IMR-90 (cell line): ENCODE measurements at regions not wholly inside any gene's neighbourhood (a gene's known extent, or its start where the extent isn't known, plus 50 kb on each side); places are given as distances from the start of the nearest gene placed in this dataset.

Source experiments
- ATAC-seq: fragments of 200-7000 bp; cut with Tn5 transposase; 2 replicates; pipeline ENCODE4 v1.9.1; 2020; ENCODE audit warnings: low read depth, mild to moderate bottlenecking, moderate library complexity
- BruUV-seq: library from RNA; stranded (reverse); fragments of 400-500 nt; replicated peaks from 2 replicates; lab custom pipeline; 2021; lab: Mats Ljungman, UMichigan
- CTCF ChIA-PET: fragments of 300-600 bp; formaldehyde crosslinking; extraction: SDS; loops from one replicate; lab custom pipeline; 2021; ENCODE audit warnings: antibody characterized with exemption; lab: Yijun Ruan, JAX
- POLR2A ChIA-PET: fragments of 300-600 bp; sonication (Branson Sonifier 250); formaldehyde crosslinking; loops from one replicate; lab custom pipeline; 2022; ENCODE audit warnings: antibody characterized with exemption; ENCODE audit not compliant: unreplicated experiment; lab: Charles Lee
- DNase-seq: peaks from one replicate; pipeline ENCODE4 v3.0.0; 2013
- H2AFZ ChIP-seq: replicated peaks from 2 replicates; pipeline ENCODE3; 2013; ENCODE audit warnings: low read length, mild to moderate bottlenecking; ENCODE audit not compliant: poor library complexity
- H2AK5ac ChIP-seq: 2 replicates; pipeline ENCODE4 v1.6.1; 2013; ENCODE audit warnings: low read depth, low read length, inconsistent platforms
- H2AK9ac ChIP-seq: replicated peaks from 2 replicates; pipeline ENCODE3; 2013; ENCODE audit warnings: mild to moderate bottlenecking, low read depth, low read length, moderate library complexity; ENCODE audit not compliant: poor library complexity
- H2BK120ac ChIP-seq: 2 replicates; pipeline ENCODE4 v1.6.1; 2013; ENCODE audit warnings: low read depth, low read length, inconsistent platforms
- H2BK15ac ChIP-seq: 3 replicates; pipeline ENCODE4 v1.6.1; 2013; ENCODE audit warnings: low read depth, low read length, inconsistent platforms
- H2BK20ac ChIP-seq: 2 replicates; pipeline ENCODE4 v1.6.1; 2013; ENCODE audit warnings: low read depth, mild to moderate bottlenecking, inconsistent platforms, low read length, moderate library complexity
- H2BK5ac ChIP-seq: 2 replicates; pipeline ENCODE4 v1.6.1; 2013; ENCODE audit warnings: mild to moderate bottlenecking, low read depth, low read length, inconsistent platforms; ENCODE audit not compliant: poor library complexity, severe bottlenecking
- H3K14ac ChIP-seq: replicated peaks from 2 replicates; pipeline ENCODE4 v1.6.1; 2013; ENCODE audit warnings: low read depth, low read length, inconsistent platforms
- H3K18ac ChIP-seq: 2 replicates; pipeline ENCODE4 v1.6.1; 2013; ENCODE audit warnings: low read depth, low read length, control low read depth
- H3K23ac ChIP-seq: 2 replicates; pipeline ENCODE4 v1.6.1; 2013; ENCODE audit warnings: low read depth, low read length, inconsistent platforms
- H3K27ac ChIP-seq: 2 replicates; pipeline ENCODE4 v1.5.1; 2013; ENCODE audit warnings: mild to moderate bottlenecking, control low read depth, low read length; ENCODE audit not compliant: insufficient read depth
- H3K27me3 ChIP-seq: 2 replicates; pipeline ENCODE4 v1.6.1; 2013; ENCODE audit warnings: low read length; ENCODE audit not compliant: control insufficient read depth, insufficient read depth
- H3K36me3 ChIP-seq: 2 replicates; pipeline ENCODE4 v1.6.1; 2013; ENCODE audit warnings: low read length, mixed read lengths; ENCODE audit not compliant: control insufficient read depth, insufficient read depth
- H3K4ac ChIP-seq: 2 replicates; pipeline ENCODE4 v1.6.1; 2013; ENCODE audit warnings: low read depth, low read length, inconsistent platforms
- H3K4me1 ChIP-seq: 2 replicates; pipeline ENCODE4 v1.6.1; 2013; ENCODE audit warnings: low read length, mixed read lengths; ENCODE audit not compliant: control insufficient read depth, insufficient read depth
- H3K4me2 ChIP-seq: 2 replicates; pipeline ENCODE4 v1.6.1; 2013; ENCODE audit warnings: low read depth, mild to moderate bottlenecking, control low read depth, low read length, moderate library complexity
- H3K4me3 ChIP-seq: 2 replicates; pipeline ENCODE4 v1.5.1; 2013; ENCODE audit warnings: low read depth, mild to moderate bottlenecking, control low read depth, low read length, moderate library complexity; ENCODE audit not compliant: insufficient read depth
- H3K56ac ChIP-seq: 2 replicates; pipeline ENCODE4 v1.6.1; 2013; ENCODE audit warnings: low read length, inconsistent platforms; ENCODE audit not compliant: insufficient read depth; ENCODE audit errors: extremely low read depth
- H3K79me1 ChIP-seq, 2 experiments: 2 replicates each; pipeline ENCODE4 v1.6.1; 2013; ENCODE audit warnings: low read length in 2 of 2, inconsistent platforms in 1 of 2, low read depth in 1 of 2
- H3K9ac ChIP-seq: 2 replicates; pipeline ENCODE4 v1.6.1; 2013; ENCODE audit warnings: low read depth, low read length, control low read depth
- H3K9me1 ChIP-seq: 2 replicates; pipeline ENCODE4 v1.6.1; 2013; ENCODE audit warnings: low read length, inconsistent platforms; ENCODE audit not compliant: insufficient read depth
- H3K9me3 ChIP-seq: 2 replicates; pipeline ENCODE4 v1.6.1; 2013; ENCODE audit warnings: low read length; ENCODE audit not compliant: control insufficient read depth, insufficient read depth
- H4K20me1 ChIP-seq: 2 replicates; pipeline ENCODE4 v1.6.1; 2013; ENCODE audit warnings: low read length, inconsistent platforms; ENCODE audit not compliant: insufficient read depth
- H4K5ac ChIP-seq: 2 replicates; pipeline ENCODE4 v1.6.1; 2013; ENCODE audit warnings: mild to moderate bottlenecking, low read depth, low read length, control low read depth
- H4K8ac ChIP-seq, 2 experiments: 2 replicates each; pipeline ENCODE4 v1.6.1; 2013; ENCODE audit warnings: low read depth in 2 of 2, low read length in 2 of 2, control low read depth in 1 of 2, inconsistent platforms in 1 of 2
- H4K91ac ChIP-seq: 2 replicates; pipeline ENCODE4 v1.6.1; 2013; ENCODE audit warnings: low read depth, low read length, inconsistent platforms; ENCODE audit not compliant: insufficient read depth
- CTCF ChIP-seq: conservative IDR thresholded peaks from 2 replicates; pipeline ENCODE4 v1.5.1; 2012; ENCODE audit warnings: mild to moderate bottlenecking, low read depth, low read length, improper control_type of control experiment
- WGBS, 2 experiments: methylation state at CpG; one replicate each; pipeline versions ENCODE4 v1.1.5 to v1.1.7; 2013; ENCODE audit warnings: missing lambda C conversion rate in 2 of 2; ENCODE audit not compliant: insufficient read length in 1 of 2; ENCODE audit errors: extremely low coverage in 2 of 2; 5-methylcytosine and 5-hydroxymethylcytosine counted together
- dilution Hi-C: fragments of 300-500 bp; cut with HindIII; formaldehyde crosslinking; loops from one replicate; pipeline ENCODE4 v1.14.3; 2018; ENCODE audit warnings: low sequenced_read_pairs; ENCODE audit not compliant: unreplicated experiment
- in situ Hi-C: fragments of 300-500 bp; cut with MboI; formaldehyde crosslinking; loops from 3 replicates; pipeline ENCODE4 v1.14.3; 2019; ENCODE audit warnings: low sequenced_read_pairs, inconsistent platforms, mixed read lengths
- intact Hi-C: fragments of 100-400 bp; cut with micrococcal nuclease; formaldehyde crosslinking; loops from 2 replicates; pipeline ENCODE4 v1.10.0; 2022

- no peak overlapping the region for H2BK5ac ChIP-seq
- DNase-seq: no peak
- no peak overlapping the region for H3K23ac ChIP-seq
- H3K27me3 ChIP-seq: no peaks in the 10 kb centered on the region
- H3K4me1 ChIP-seq: no peaks in the 10 kb centered on the region
- no peak overlapping the region for H3K4me2 ChIP-seq
- no peak overlapping the region for H2BK15ac ChIP-seq
- intact Hi-C loops (no loop called here), dilution Hi-C loops (no loop called here), in situ Hi-C loops (no loop called here)
- no peak overlapping the region for H2BK20ac ChIP-seq
- peaks cover 0 to 6% of the 10 kb centered on the region in 2 experiments; a peak in 1 of 4 replicates for H3K79me1 ChIP-seq
- WGBS, 2 experiments: no CpG with 5 or more reads among the region's 1 CpG
- no peaks in the 10 kb centered on the region for H3K9me3 ChIP-seq
- ChIA-PET POLR2A (no interaction called here), CTCF (no interaction called here)
- H3K14ac ChIP-seq: no peak overlapping the region
- no peak overlapping the region for H2BK120ac ChIP-seq
- H3K27ac ChIP-seq: no peak overlapping the region
- no peak overlapping the region for H2AK5ac ChIP-seq
- H3K4me3 ChIP-seq: no peak overlapping the region
- no peak overlapping the region for H4K5ac ChIP-seq
- H3K36me3 ChIP-seq: no peaks in the 10 kb centered on the region
- no peak overlapping the region for H3K18ac ChIP-seq
- no peak for ATAC-seq
- H2AFZ ChIP-seq: no peak overlapping the region
- H2AK9ac ChIP-seq: no peak overlapping the region
- no peaks in the 10 kb centered on the region for H3K9me1 ChIP-seq
- no peak overlapping the region for H3K56ac ChIP-seq
- H4K8ac ChIP-seq: no peak overlapping the region
- no peak overlapping the region for H4K91ac ChIP-seq
- BruUV-seq: no TSS peak
- no peak overlapping the region for H3K9ac ChIP-seq
- H4K20me1 ChIP-seq: no peaks in the 10 kb centered on the region
- no peak for TF ChIP-seq CTCF
- H3K4ac ChIP-seq: no peak overlapping the region
Measured at GRCh38 chr6:144641286-144641685, 356.2 kb downstream of the UTRN start.
